Heart left ventricle (tissue), 13 donors: ENCODE measurements at regions not wholly inside any gene's neighbourhood (a gene's known extent, or its start where the extent isn't known, plus 50 kb on each side); places are given as distances from the start of the nearest gene placed in this dataset.

ENCODE experiments used
- POLR2A ChIP-seq, 2 donors: fragments of 450-650 bp; IDR thresholded peaks; one replicate each; pipeline ENCODE4 v1.6.1; 2017; ENCODE audit warnings: antibody characterized with exemption in 2 of 2, mild to moderate bottlenecking in 2 of 2, moderate library complexity in 2 of 2
- TF ChIP-seq, protein P1 (sequence below), 12 donors: fragments of 200-600 bp; sonication (generic) in 4 of 12; IDR thresholded peaks; one replicate each; pipeline versions ENCODE4 v1.5.0 to v1.8.0; 2018 to 2022; ENCODE audit warnings: antibody characterized with exemption in 12 of 12, mild to moderate bottlenecking in 5 of 12
- donor health status: ischemic (EF 13 %, LVEDD 7.1; RV severe dilation, severe dysfunction).
- donor health status: DM: no; HTN: yes; CAD: no.
- donor health status: DM: no; HTN: no; CAD: no.
- donor health status: ischemic (EF 25% LVEDD 6.9; RV normal size, moderate dysfunction).
- donor health status: ischemic (EF 25% LVEDD 5.7; RV mildly dilated, moderate dysfunction).
- donor health status: ischemic (EF 35%, LVEDD 5.7; RV mildly dilated, moderate dysfunction).
- donor health status: nonischemic (EF 11% LVEDD 7.7; RV severe dilation, severe dysfunction).
- donor health status: DM: yes; HTN: yes; CAD: no.
- donor health status: PGD.
- donor health status: ischemic (EF 29% LVEDD 5.4; RV normal size, mild dysfunction).
- donor health status: nonischemic (EF 23%, LVEDD 6.1; RV moderate dilation, normal function).

DNA sequence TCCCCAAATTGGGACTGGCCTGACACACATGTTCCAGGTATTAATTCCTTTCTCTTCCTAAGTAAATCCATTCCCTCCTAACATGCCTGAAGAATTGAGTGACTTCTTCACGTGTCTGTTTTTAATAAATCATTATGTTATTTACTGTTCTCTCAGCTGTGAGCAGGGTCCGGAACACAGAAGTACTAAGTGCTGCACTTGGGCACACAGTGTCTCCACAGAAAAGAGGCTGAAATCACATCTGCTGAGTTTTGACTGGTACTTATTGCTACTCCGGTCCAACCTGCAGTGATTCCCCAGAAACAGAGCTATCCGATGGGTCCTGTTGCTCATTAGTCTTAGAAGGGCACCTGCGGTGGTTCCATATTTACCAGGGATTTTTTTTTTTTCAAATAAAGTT lies 202.6 kb downstream of the RBM46 start:
- TF ChIP-seq, protein P1, sequence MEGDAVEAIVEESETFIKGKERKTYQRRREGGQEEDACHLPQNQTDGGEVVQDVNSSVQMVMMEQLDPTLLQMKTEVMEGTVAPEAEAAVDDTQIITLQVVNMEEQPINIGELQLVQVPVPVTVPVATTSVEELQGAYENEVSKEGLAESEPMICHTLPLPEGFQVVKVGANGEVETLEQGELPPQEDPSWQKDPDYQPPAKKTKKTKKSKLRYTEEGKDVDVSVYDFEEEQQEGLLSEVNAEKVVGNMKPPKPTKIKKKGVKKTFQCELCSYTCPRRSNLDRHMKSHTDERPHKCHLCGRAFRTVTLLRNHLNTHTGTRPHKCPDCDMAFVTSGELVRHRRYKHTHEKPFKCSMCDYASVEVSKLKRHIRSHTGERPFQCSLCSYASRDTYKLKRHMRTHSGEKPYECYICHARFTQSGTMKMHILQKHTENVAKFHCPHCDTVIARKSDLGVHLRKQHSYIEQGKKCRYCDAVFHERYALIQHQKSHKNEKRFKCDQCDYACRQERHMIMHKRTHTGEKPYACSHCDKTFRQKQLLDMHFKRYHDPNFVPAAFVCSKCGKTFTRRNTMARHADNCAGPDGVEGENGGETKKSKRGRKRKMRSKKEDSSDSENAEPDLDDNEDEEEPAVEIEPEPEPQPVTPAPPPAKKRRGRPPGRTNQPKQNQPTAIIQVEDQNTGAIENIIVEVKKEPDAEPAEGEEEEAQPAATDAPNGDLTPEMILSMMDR (IDR thresholded peaks at IDR 0.05), result no peak
- no peak for TF ChIP-seq POLR2A (IDR thresholded peaks at IDR 0.05)
